HepG2 (cell line): ENCODE measurements at regions not wholly inside any gene's neighbourhood (a gene's known extent, or its start where the extent isn't known, plus 50 kb on each side); places are given as distances from the start of the nearest gene placed in this dataset.

Experiments used
- ATAC-seq: fragments of 200-7000 bp; cut with Tn5 transposase; 3 replicates; pipeline ENCODE4 v1.9.1; 2020; ENCODE audit warnings: mild to moderate bottlenecking, moderate library complexity
- BruUV-seq: library from RNA; stranded (reverse); fragments of 400-500 nt; replicated peaks from 2 replicates; lab custom pipeline; 2021; lab: Mats Ljungman, UMichigan
- CTCF ChIA-PET: fragments of 300-600 bp; formaldehyde crosslinking; extraction: SDS; loops from one replicate; lab custom pipeline; 2021; ENCODE audit warnings: low total read pairs, inconsistent platforms, low intra/inter-chr PET ratio; lab: Yijun Ruan, JAX
- POLR2A ChIA-PET: fragments of 350-600 bp; sonication (Branson Sonifier 250); formaldehyde crosslinking; loops from one replicate; lab custom pipeline; 2020; ENCODE audit warnings: antibody characterized with exemption, inconsistent platforms; lab: Yijun Ruan, JAX
- DNase-seq: peaks from one replicate; pipeline ENCODE4 v3.0.0-alpha.2; 2015; ENCODE audit warnings: low spot score
- FAIRE-seq: peaks from 3 replicates; lab custom pipeline; 2011; peaks lifted over from hg19 to GRCh38; lab: Jason Lieb, UNC
- H2AFZ ChIP-seq: one replicate; pipeline ENCODE4 v1.6.1; 2011; ENCODE audit warnings: low read length, inconsistent platforms
- H3K27ac ChIP-seq: fragments of 300-600 bp; 3 replicates; pipeline ENCODE4 v1.8.0; 2011; ENCODE audit warnings: mixed run types, mild to moderate bottlenecking, mixed read lengths, low read length, inconsistent platforms; ENCODE audit not compliant: insufficient read depth; ENCODE audit errors: extremely low read length
- H3K27me3 ChIP-seq, 2 experiments: fragments of 200-600 bp in 1 of 2; 2 replicates in 1 of 2; 3 replicates in 1 of 2; pipeline versions ENCODE4 v1.6.0 to v1.8.0; 2011; ENCODE audit warnings: low read length in 2 of 2, mild to moderate bottlenecking in 2 of 2, moderate library complexity in 2 of 2, inconsistent platforms in 1 of 2; ENCODE audit not compliant: insufficient read depth in 2 of 2, control insufficient read depth in 1 of 2
- H3K36me3 ChIP-seq, 2 experiments: fragments of 200-600 bp in 1 of 2; replicated peaks in 1 of 2; 2 replicates in 1 of 2; 3 replicates in 1 of 2; pipeline versions ENCODE4 v1.5.1 to v1.8.0; 2011; ENCODE audit warnings: low read length in 2 of 2, inconsistent platforms in 1 of 2; ENCODE audit not compliant: insufficient read depth in 2 of 2, control insufficient read depth in 1 of 2
- H3K4me1 ChIP-seq: 2 replicates; pipeline ENCODE4 v1.5.1; 2012; ENCODE audit warnings: low read length, inconsistent platforms; ENCODE audit not compliant: insufficient read depth
- H3K4me2 ChIP-seq: 2 replicates; pipeline ENCODE4 v1.6.0; 2011; ENCODE audit warnings: low read depth, low read length, inconsistent platforms
- H3K4me3 ChIP-seq, 3 experiments: fragments of 200-600 bp in 1 of 3; sonication (generic), shearing (Covaris generic) in 1 of 3; replicated peaks in 1 of 3; 2 replicates each; pipeline ENCODE4 v1.5.1; 2011 to 2016; ENCODE audit warnings: low read length in 3 of 3, inconsistent platforms in 2 of 3, low read depth in 2 of 3, mild to moderate bottlenecking in 2 of 3, control low read depth in 1 of 3, mixed read lengths in 1 of 3; ENCODE audit not compliant: insufficient read depth in 1 of 3
- H3K79me2 ChIP-seq: one replicate; pipeline ENCODE4 v1.6.1; 2011; ENCODE audit warnings: low read length, inconsistent platforms; ENCODE audit not compliant: insufficient read depth
- H3K9ac ChIP-seq: 2 replicates; pipeline ENCODE4 v1.6.0; 2011; ENCODE audit warnings: mild to moderate bottlenecking, low read depth, low read length, inconsistent platforms; ENCODE audit not compliant: insufficient read depth
- H3K9me3 ChIP-seq: 2 replicates; pipeline ENCODE4 v1.5.1; 2012; ENCODE audit warnings: mild to moderate bottlenecking, low read length
- H4K20me1 ChIP-seq: 2 replicates; pipeline ENCODE4 v1.6.0; 2011; ENCODE audit warnings: inconsistent platforms, mild to moderate bottlenecking, low read length, moderate library complexity; ENCODE audit not compliant: insufficient read depth
- ELF1 ChIP-seq: sonication (generic); formaldehyde crosslinking; IDR thresholded peaks from 2 replicates; pipeline ENCODE4 v1.4.0; 2020; ENCODE audit warnings: missing genetic modification reagents
- FOXA3 ChIP-seq: IDR thresholded peaks from 2 replicates; pipeline ENCODE4 v1.6.1; 2016; ENCODE audit warnings: missing genetic modification reagents, missing compliant biosample characterization
- FOXK2 ChIP-seq: fragments of 450-650 bp; IDR thresholded peaks from 2 replicates; pipeline ENCODE4 v1.6.1; 2016
- ISL2 ChIP-seq: sonication (generic); formaldehyde crosslinking; IDR thresholded peaks from 2 replicates; pipeline ENCODE4 v1.5.0; 2020; ENCODE audit warnings: missing genetic modification reagents
- KDM5B ChIP-seq: sonication (generic); formaldehyde crosslinking; IDR thresholded peaks from 2 replicates; pipeline ENCODE4 v1.4.0; 2020; ENCODE audit warnings: missing genetic modification reagents, mild to moderate bottlenecking, borderline replicate concordance
- NCOA1 ChIP-seq: sonication (generic); formaldehyde crosslinking; IDR thresholded peaks from 2 replicates; pipeline ENCODE4 v1.9.0; 2021; ENCODE audit warnings: missing genetic modification reagents
- SRSF4 ChIP-seq: fragments of 200-400 bp; formaldehyde crosslinking; IDR thresholded peaks from one replicate; pipeline ENCODE4 v1.6.1; 2018; ENCODE audit warnings: mild to moderate bottlenecking, low read depth, low read length, moderate library complexity; ENCODE audit not compliant: poor library complexity, severe bottlenecking
- ZFYVE20 ChIP-seq: sonication (generic); formaldehyde crosslinking; IDR thresholded peaks from 2 replicates; pipeline ENCODE4 v1.8.0; 2023; ENCODE audit warnings: low read depth, mild to moderate bottlenecking, moderate library complexity, missing genetic modification reagents, borderline replicate concordance
- ZNF17 ChIP-seq: sonication (generic); formaldehyde crosslinking; IDR thresholded peaks from 2 replicates; pipeline ENCODE4 v1.5.0; 2020; ENCODE audit warnings: mild to moderate bottlenecking, missing genetic modification reagents
- ZNF383 ChIP-seq: sonication (generic); formaldehyde crosslinking; IDR thresholded peaks from 2 replicates; pipeline ENCODE4 v1.4.0; 2020; ENCODE audit warnings: missing genetic modification reagents, mild to moderate bottlenecking, borderline replicate concordance
- ZNF747 ChIP-seq: sonication (generic); formaldehyde crosslinking; IDR thresholded peaks from 2 replicates; pipeline ENCODE4 v1.8.1; 2023; ENCODE audit warnings: missing genetic modification reagents, mild to moderate bottlenecking, borderline replicate concordance
- ZNF772 ChIP-seq: sonication (generic); formaldehyde crosslinking; IDR thresholded peaks from 2 replicates; pipeline ENCODE4 v1.5.0; 2020; ENCODE audit warnings: mild to moderate bottlenecking, missing genetic modification reagents
- WGBS: methylation state at CpG from one replicate; pipeline ENCODE4 v1.1.6; 2017; ENCODE audit warnings: low lambda C conversion rate; 5-methylcytosine and 5-hydroxymethylcytosine counted together
- in situ Hi-C: cut with HindIII; loops from 2 replicates; pipeline ENCODE4 v1.10.0; 2017; ENCODE audit warnings: low pct_unique_long_range_greater_than_20kb; ENCODE audit not compliant: extremely low pct_ligation_motif_present
- intact Hi-C: fragments of 100-400 bp; cut with micrococcal nuclease; formaldehyde crosslinking; loops from one replicate; pipeline ENCODE4 v1.10.0; 2022; ENCODE audit not compliant: unreplicated experiment
- TF ChIP-seq, protein P1 (sequence below): sonication (generic); formaldehyde crosslinking; IDR thresholded peaks from 2 replicates; pipeline ENCODE4 v1.8.0; 2022; ENCODE audit warnings: missing genetic modification reagents, low read depth, mild to moderate bottlenecking, borderline replicate concordance
- TF ChIP-seq, protein P2 (sequence below): sonication (generic); formaldehyde crosslinking; IDR thresholded peaks from 2 replicates; pipeline ENCODE4 v1.5.0; 2020; ENCODE audit warnings: missing genetic modification reagents
- TF ChIP-seq, protein P3 (sequence below): IDR thresholded peaks from 2 replicates; pipeline ENCODE4 v1.6.1; 2016; ENCODE audit warnings: missing compliant biosample characterization, missing genetic modification reagents, borderline replicate concordance

DNA sequence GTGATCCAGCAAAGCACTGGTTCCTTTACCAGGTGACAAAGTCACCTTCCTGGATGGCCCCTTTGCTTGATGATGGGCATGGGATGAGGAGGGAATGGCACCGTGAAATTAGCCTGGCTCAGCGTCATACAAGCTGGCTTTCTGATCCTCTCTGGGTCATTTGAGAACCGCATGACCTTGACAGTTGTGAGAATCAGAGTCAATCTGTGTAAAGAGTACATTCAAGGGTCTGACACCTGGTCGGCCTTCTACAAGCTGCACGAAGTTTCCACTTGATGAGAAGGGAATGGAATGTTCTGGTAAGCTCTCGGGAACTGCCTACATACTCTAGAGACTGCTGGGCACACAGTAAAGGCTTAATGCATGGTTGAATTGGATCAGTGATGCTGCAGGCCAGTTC is 319.8 kb upstream of the TLE3 start (continued):
- TF ChIP-seq, protein P1, sequence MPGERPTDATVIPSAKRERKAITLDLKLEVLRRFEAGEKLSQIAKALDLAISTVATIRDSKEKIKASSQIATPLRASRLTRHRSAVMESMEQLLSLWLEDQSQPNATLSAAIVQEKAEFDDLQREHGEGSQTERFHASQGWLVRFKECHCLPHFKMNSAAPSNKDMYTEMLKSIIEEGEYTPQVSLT (CRISPR knock-in tag), result no peak
- no peak for TF ChIP-seq ZNF17 (CRISPR knock-in tag)
- no peak for TF ChIP-seq ZNF383 (CRISPR knock-in tag)
- TF ChIP-seq, all 625 proteins: peak for 0

DNA sequence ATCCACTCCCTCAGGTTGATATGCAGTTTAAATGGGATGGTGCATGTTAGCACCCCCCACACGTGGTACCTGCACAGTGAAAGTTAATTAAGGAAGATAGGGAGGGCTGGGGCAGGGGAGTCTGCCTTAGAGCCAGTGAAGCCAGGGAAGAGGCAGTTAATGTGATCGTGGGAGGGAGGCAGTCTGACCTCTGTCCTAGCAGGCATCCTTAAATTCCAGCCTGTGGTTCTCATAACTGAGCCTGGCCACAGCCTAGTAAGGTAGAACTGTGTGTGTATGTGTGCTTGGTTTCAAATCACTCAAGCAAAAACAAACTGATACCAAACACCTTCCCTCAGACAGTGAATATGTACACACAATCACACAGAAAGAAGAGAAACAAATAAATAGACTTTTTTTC is 319.1 kb upstream of the TLE3 start:
- Histone ChIP-seq H3K79me2 (no peaks in the 10 kb centered on the region), H3K36me3 (no peaks in the 10 kb centered on the region), H3K4me1 (peaks cover 14% of the 10 kb centered on the region), H3K27ac (no peak overlapping the region), H2AFZ (no peak overlapping the region), H3K9ac (no peak overlapping the region), H3K4me3 (no peak overlapping the region), H4K20me1 (no peaks in the 10 kb centered on the region), H3K4me2 (no peak overlapping the region), H3K9me3 (no peaks in the 10 kb centered on the region), H3K27me3 (peaks cover 0 to 9% of the 10 kb centered on the region in 2 experiments; a peak in 2 of 5 replicates)
- DNase-seq (no peak), ATAC-seq (no peak), FAIRE-seq (no peak)
- in situ Hi-C loops, result no loop called here
- intact Hi-C loops, result no loop called here
- TF ChIP-seq NCOA1, result no peak
- TF ChIP-seq ISL2 (CRISPR knock-in tag), result no peak
- no peak for TF ChIP-seq ELF1 (CRISPR knock-in tag)
- no peak for TF ChIP-seq SRSF4
- TF ChIP-seq ZFYVE20 (CRISPR knock-in tag), result no peak
- TF ChIP-seq, protein P2, sequence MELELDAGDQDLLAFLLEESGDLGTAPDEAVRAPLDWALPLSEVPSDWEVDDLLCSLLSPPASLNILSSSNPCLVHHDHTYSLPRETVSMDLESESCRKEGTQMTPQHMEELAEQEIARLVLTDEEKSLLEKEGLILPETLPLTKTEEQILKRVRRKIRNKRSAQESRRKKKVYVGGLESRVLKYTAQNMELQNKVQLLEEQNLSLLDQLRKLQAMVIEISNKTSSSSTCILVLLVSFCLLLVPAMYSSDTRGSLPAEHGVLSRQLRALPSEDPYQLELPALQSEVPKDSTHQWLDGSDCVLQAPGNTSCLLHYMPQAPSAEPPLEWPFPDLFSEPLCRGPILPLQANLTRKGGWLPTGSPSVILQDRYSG (CRISPR knock-in tag), result no peak
- TF ChIP-seq FOXA3, result no peak
- TF ChIP-seq ZNF772 (CRISPR knock-in tag), result no peak
- TF ChIP-seq, protein P3, sequence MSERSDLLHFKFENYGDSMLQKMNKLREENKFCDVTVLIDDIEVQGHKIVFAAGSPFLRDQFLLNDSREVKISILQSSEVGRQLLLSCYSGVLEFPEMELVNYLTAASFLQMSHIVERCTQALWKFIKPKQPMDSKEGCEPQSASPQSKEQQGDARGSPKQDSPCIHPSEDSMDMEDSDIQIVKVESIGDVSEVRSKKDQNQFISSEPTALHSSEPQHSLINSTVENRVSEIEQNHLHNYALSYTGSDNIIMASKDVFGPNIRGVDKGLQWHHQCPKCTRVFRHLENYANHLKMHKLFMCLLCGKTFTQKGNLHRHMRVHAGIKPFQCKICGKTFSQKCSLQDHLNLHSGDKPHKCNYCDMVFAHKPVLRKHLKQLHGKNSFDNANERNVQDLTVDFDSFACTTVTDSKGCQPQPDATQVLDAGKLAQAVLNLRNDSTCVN (CRISPR knock-in tag), result no peak
- no peak for TF ChIP-seq ZNF747 (CRISPR knock-in tag)
- TF ChIP-seq FOXK2, result no peak
- TF ChIP-seq KDM5B (CRISPR knock-in tag), result no peak
- no TSS peak for BruUV-seq
- CTCF ChIA-PET, result no interaction called here
- WGBS, result 0% methylated on average over 2 of the region's 2 CpGs
- POLR2A ChIA-PET, result no interaction called here
